ENCODE measurements at regions not wholly inside any gene's neighbourhood (a gene's known extent, or its start where the extent isn't known, plus 50 kb on each side); places are given as distances from the start of the nearest gene placed in this dataset.
A peak's percentile ranks its signal among the peaks of the same experiment; 100 is the strongest.

GRCh38 chr1:73411479-73411878 lies 786.5 kb downstream of the LRRIQ3 start:
- 100% methylated on average over 2 of the region's 3 CpGs for WGBS (ENCODE audit: insufficient coverage)
- Histone ChIP-seq H3K36me3 (replicated peaks in 1 of 2; ENCODE audit: control extremely low read depth in 1 of 2, control insufficient read depth in 1 of 2, extremely low read depth in 1 of 2, insufficient read depth in 2 of 2, low read length in 1 of 2) (no peaks in the 10 kb centered on the region), H2AFZ (ENCODE audit: insufficient read depth, low read depth, low read length, poor library complexity, severe bottlenecking) (no peak overlapping the region), H3K27ac (ENCODE audit: low read length in 2 of 2) (no peak overlapping the region), H3K4me2 (replicated peaks; ENCODE audit: low read depth, low read length, poor library complexity, severe bottlenecking) (no peak overlapping the region), H3K27me3 (replicated peaks in 1 of 4; ENCODE audit: control extremely low read depth in 1 of 4, control insufficient read depth in 3 of 4, insufficient read depth in 4 of 4, low read length in 3 of 4) (no peaks in the 10 kb centered on the region), H3K79me2 (ENCODE audit: control insufficient read depth, insufficient read depth, low read length) (no peaks in the 10 kb centered on the region), H3K4me3 (ENCODE audit: control extremely low read depth in 1 of 5, extremely low read depth in 1 of 5, insufficient read depth in 1 of 5, low read depth in 2 of 5, low read length in 4 of 5) (no peak overlapping the region), H3K9ac (ENCODE audit: low read length) (no peak overlapping the region), H4K20me1 (ENCODE audit: control insufficient read depth, insufficient read depth, low read length, poor library complexity, severe bottlenecking) (no peaks in the 10 kb centered on the region), H3K4me1 (ENCODE audit: control insufficient read depth in 2 of 2, insufficient read depth in 2 of 2, low read length in 2 of 2) (no peaks in the 10 kb centered on the region), H3K9me3 (ENCODE audit: control extremely low read depth in 1 of 3, control insufficient read depth in 2 of 3, insufficient read depth in 1 of 3, low read length in 2 of 3) (no peaks in the 10 kb centered on the region)
- ATAC-seq (ENCODE audit: low read depth) = no peak
- CTCF ChIA-PET = no interaction called here
- no peak overlapping the region for H3K27ac Mint-ChIP-seq
- intact Hi-C loops (cut with micrococcal nuclease) = no loop called here
- no peak for TF ChIP-seq CTCF (IDR thresholded peaks at IDR 0.05)
- TF ChIP-seq EZH2 (IDR thresholded peaks at IDR 0.05; ENCODE audit: borderline replicate concordance, insufficient read depth, low read depth, low read length, poor library complexity, severe bottlenecking) = no peak
- H3K4me3 Mint-ChIP-seq = no peak overlapping the region
- POLR2A ChIA-PET = no interaction called here
- no peaks in the 10 kb centered on the region for H3K4me1 Mint-ChIP-seq
- no peak for DNase-seq
- no peaks in the 10 kb centered on the region for H3K9me3 Mint-ChIP-seq (ENCODE audit: insufficient read depth)
- no peaks in the 10 kb centered on the region for H3K27me3 Mint-ChIP-seq

GRCh38 chr1:73401666-73402065 lies 796.3 kb downstream of the LRRIQ3 start:
- intact Hi-C loops (cut with micrococcal nuclease) = no loop called here
- DNase-seq (peak; percentile 3), ATAC-seq (ENCODE audit: low read depth) (no peak)
- Mint-ChIP-seq H3K27ac (no peak overlapping the region), H3K4me3 (no peak overlapping the region), H3K9me3 (ENCODE audit: insufficient read depth) (no peaks in the 10 kb centered on the region), H3K4me1 (no peaks in the 10 kb centered on the region), H3K27me3 (no peaks in the 10 kb centered on the region)
- Histone ChIP-seq H2AFZ (ENCODE audit: insufficient read depth, low read depth, low read length, poor library complexity, severe bottlenecking) (no peak overlapping the region), H4K20me1 (ENCODE audit: control insufficient read depth, insufficient read depth, low read length, poor library complexity, severe bottlenecking) (no peaks in the 10 kb centered on the region), H3K4me2 (replicated peaks; ENCODE audit: low read depth, low read length, poor library complexity, severe bottlenecking) (no peak overlapping the region), H3K4me1 (ENCODE audit: control insufficient read depth in 2 of 2, insufficient read depth in 2 of 2, low read length in 2 of 2) (no peaks in the 10 kb centered on the region), H3K4me3 (ENCODE audit: control extremely low read depth in 1 of 5, extremely low read depth in 1 of 5, insufficient read depth in 1 of 5, low read depth in 2 of 5, low read length in 4 of 5) (no peak overlapping the region), H3K36me3 (replicated peaks in 1 of 2; ENCODE audit: control extremely low read depth in 1 of 2, control insufficient read depth in 1 of 2, extremely low read depth in 1 of 2, insufficient read depth in 2 of 2, low read length in 1 of 2) (no peaks in the 10 kb centered on the region), H3K79me2 (ENCODE audit: control insufficient read depth, insufficient read depth, low read length) (no peaks in the 10 kb centered on the region), H3K9me3 (ENCODE audit: control extremely low read depth in 1 of 3, control insufficient read depth in 2 of 3, insufficient read depth in 1 of 3, low read length in 2 of 3) (no peaks in the 10 kb centered on the region), H3K9ac (ENCODE audit: low read length) (no peak overlapping the region), H3K27me3 (replicated peaks in 1 of 4; ENCODE audit: control extremely low read depth in 1 of 4, control insufficient read depth in 3 of 4, insufficient read depth in 4 of 4, low read length in 3 of 4) (no peaks in the 10 kb centered on the region), H3K27ac (ENCODE audit: low read length in 2 of 2) (no peak overlapping the region)
- CTCF ChIA-PET = no interaction called here
- WGBS (ENCODE audit: insufficient coverage) = no CpG with 5 or more reads among the region's 2 CpGs
- POLR2A ChIA-PET = no interaction called here
- TF ChIP-seq EZH2 (IDR thresholded peaks at IDR 0.05; ENCODE audit: borderline replicate concordance, insufficient read depth, low read depth, low read length, poor library complexity, severe bottlenecking) (no peak), CTCF (IDR thresholded peaks at IDR 0.05) (no peak)

All from B cell (primary cell).